IgD-negative memory B cell (primary cell): ENCODE measurements at regions not wholly inside any gene's neighbourhood (a gene's known extent, or its start where the extent isn't known, plus 50 kb on each side); places are given as distances from the start of the nearest gene placed in this dataset.
"Not testable (repeated sequence)": the region's sequence is repeated elsewhere in the genome, so short reads cannot be mapped to it uniquely, and the experiment has no call there.

Experiments used
- H3K27ac Mint-ChIP-seq, 3 donors: one replicate each; pipeline ENCODE4 v1.8.0; 2020 to 2022; ENCODE audit warnings: mild to moderate bottlenecking in 3 of 3, mixed read lengths in 3 of 3, moderate library complexity in 1 of 3
- H3K27me3 Mint-ChIP-seq: one replicate; pipeline ENCODE4 v1.8.0; 2021; ENCODE audit warnings: mixed read lengths
- H3K36me3 Mint-ChIP-seq: one replicate; pipeline ENCODE4 v1.8.0; 2020; ENCODE audit warnings: mild to moderate bottlenecking, mixed read lengths
- H3K4me1 Mint-ChIP-seq, 3 donors: one replicate each; pipeline ENCODE4 v1.8.0; 2020 to 2022; ENCODE audit warnings: mixed read lengths in 3 of 3, mild to moderate bottlenecking in 1 of 3
- H3K4me3 Mint-ChIP-seq, 4 donors: one replicate each; pipeline ENCODE4 v1.8.0; 2020 to 2022; ENCODE audit warnings: mild to moderate bottlenecking in 4 of 4, mixed read lengths in 4 of 4, moderate library complexity in 3 of 4
- H3K9me3 Mint-ChIP-seq, 3 donors: one replicate each; pipeline ENCODE4 v1.8.0; 2020 to 2021; ENCODE audit warnings: mixed read lengths in 3 of 3, mild to moderate bottlenecking in 1 of 3

DNA sequence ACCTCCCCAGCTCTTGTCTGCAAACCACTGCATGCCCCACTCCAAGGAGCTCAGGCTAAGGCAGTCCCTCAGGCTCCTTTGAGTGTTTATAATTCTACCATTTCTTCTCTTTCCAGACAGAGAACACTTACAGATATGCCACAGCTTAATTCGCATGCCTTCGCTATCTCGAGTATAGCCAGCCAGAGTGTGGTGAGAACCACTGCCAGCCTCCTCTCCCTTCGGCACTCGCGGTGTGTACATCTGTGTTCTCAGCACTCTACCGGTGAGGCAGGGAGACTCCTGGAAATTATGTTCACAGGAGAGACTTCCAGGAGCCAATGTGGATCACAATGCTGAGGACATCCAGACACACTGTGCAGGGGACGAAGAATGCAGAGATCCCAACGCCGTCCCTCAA, 143.7 kb upstream of the IRX1 start:
- Mint-ChIP-seq H3K4me1 (no peaks in the 10 kb centered on the region), H3K9me3 (peaks cover 0 to 4% (median 0%) of the 10 kb centered on the region in 3 donors), H3K4me3 (no peak overlapping the region), H3K27ac (no peak overlapping the region), H3K36me3 (peaks cover 5% of the 10 kb centered on the region), H3K27me3 (no peaks in the 10 kb centered on the region)

DNA sequence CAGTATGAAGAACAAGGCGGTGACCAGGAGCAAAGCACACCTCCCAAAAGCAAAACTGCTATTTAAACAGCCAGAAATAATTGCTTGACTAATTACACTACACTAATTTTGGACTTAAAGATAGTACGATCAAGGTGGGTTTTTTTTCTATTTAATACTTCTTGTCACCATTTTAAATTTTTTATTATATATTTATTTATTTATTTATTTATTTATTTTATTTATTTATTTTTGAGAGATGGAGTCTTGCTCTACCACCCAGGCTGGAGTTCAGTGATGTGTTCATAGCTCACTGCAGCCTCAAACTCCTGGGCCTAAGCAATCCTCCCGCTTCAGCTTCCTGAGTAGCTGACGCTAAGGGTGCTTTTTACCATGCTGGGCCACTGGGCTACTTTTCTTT, 146.2 kb upstream of the IRX1 start:
- no peak overlapping the region for H3K4me3 Mint-ChIP-seq
- peaks cover 0 to 4% (median 0%) of the 10 kb centered on the region in 3 donors for H3K9me3 Mint-ChIP-seq
- no peaks in the 10 kb centered on the region for H3K4me1 Mint-ChIP-seq
- H3K36me3 Mint-ChIP-seq, result peaks cover 5% of the 10 kb centered on the region
- H3K27me3 Mint-ChIP-seq, result no peaks in the 10 kb centered on the region
- H3K27ac Mint-ChIP-seq, result no peak overlapping the region

DNA sequence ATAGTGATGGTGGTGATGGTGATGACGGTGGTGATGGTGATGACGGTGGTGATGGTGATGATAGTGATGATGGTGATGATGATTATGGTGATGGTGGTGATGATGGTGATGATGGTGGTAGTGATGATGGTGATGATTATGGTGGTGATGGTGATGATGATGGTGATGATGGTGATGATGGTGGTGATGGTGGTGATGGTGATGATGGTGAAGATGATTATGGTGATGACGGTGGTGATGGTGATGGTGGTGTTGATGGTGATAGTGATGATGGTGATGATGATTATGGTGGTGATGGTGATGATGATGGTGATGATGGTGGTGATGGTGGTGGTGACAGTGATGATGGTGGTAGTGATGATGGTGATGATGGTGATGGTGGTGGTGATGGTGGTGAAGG, 149.2 kb upstream of the IRX1 start:
- no peak overlapping the region for H3K27ac Mint-ChIP-seq
- H3K9me3 Mint-ChIP-seq, result no peaks in the 10 kb centered on the region
- no peaks in the 10 kb centered on the region for H3K4me1 Mint-ChIP-seq
- peaks cover 3% of the 10 kb centered on the region for H3K36me3 Mint-ChIP-seq
- no peak overlapping the region for H3K4me3 Mint-ChIP-seq
- H3K27me3 Mint-ChIP-seq, result no peaks in the 10 kb centered on the region

DNA sequence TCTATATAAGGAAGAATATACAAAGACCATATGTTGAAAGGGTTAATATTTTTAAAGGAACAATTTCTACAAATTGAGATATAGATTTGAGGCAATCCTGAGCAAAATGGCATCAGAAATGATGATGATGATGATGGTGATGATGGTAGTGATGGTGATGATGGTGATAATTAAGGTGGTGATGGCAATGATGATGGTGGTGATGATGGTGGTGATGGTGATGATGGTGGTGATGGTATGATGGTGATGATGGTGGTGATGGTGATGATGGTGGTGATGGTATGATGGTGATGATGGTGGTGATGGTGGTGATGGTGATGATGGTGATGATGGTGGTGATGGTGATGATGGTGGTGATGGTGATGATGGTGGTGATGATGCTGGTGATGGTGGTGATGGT, 150.1 kb upstream of the IRX1 start:
- H3K27me3 Mint-ChIP-seq, result not testable (repeated sequence)

DNA sequence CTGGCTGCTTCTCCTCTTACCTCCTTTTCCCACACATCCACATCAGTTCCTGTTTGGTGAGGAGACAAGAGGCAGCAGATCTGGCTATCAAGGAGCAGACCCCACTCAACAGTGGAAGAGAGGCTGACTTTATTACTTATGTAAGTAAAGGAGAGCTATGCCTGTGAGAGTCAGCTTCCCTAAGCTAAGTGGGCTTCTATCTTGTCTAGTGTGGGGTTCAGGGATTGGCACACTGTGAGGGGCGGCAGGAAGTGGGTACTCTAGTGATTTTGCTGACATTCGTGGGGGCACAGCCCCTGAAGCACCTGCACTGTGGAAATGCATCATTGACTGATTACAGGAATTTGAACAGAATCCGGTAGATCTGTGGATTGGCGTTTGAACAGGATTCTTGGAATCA, 163.5 kb upstream of the IRX1 start:
- Mint-ChIP-seq H3K27ac (no peak overlapping the region), H3K4me1 (no peaks in the 10 kb centered on the region), H3K27me3 (no peaks in the 10 kb centered on the region), H3K9me3 (peaks cover 2 to 5% (median 4%) of the 10 kb centered on the region in 3 donors), H3K4me3 (no peak overlapping the region), H3K36me3 (no peaks in the 10 kb centered on the region)

More for the DNA sequence above, 150.1 kb upstream of the IRX1 start:
- H3K9me3 Mint-ChIP-seq, H3K4me1 Mint-ChIP-seq, H3K36me3 Mint-ChIP-seq, H3K4me3 Mint-ChIP-seq, H3K27ac Mint-ChIP-seq: not testable (repeated sequence)

DNA sequence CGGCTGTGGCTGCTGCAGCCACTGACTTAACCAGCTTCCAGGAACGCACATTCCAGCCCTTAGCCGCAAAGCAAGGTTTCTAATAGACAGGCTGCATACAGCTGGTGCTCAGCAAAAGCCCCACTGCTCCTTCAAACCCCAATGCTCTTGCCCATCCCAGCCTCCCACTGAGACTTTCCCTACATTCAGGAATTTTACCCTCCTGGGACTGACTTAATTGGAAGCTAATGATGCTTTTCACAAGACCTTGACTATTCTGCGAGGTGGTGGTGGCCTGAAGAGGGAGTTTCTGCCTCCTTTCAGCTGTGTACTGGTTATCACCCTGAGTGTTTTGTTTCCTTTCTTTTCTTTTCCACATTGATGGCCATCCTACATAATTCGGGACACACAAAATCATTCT, 164.9 kb upstream of the IRX1 start:
- Mint-ChIP-seq H3K36me3 (no peaks in the 10 kb centered on the region), H3K27me3 (no peaks in the 10 kb centered on the region), H3K9me3 (peaks cover 2 to 5% (median 4%) of the 10 kb centered on the region in 3 donors), H3K27ac (no peak overlapping the region), H3K4me1 (no peaks in the 10 kb centered on the region), H3K4me3 (no peak overlapping the region)

DNA sequence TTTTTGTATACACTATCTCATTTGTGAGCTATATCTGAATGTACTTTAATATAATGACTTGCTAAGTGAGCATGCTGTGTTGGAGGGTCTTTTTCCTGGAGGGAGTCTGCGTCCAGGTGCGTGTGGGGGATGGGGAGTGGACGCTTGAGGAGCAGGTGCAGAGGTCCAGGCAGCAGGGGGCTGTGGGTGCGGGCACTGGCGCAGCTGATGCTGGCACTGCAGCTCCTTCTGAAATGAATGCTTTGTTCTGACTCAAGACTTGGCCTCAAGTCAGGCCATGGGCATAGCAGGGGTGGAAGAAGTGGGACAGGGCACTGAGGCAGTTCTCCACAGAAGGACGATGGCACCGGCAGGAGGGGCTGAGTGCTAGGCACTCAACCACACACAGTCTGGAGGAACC, 165.7 kb upstream of the IRX1 start:
- peaks cover 2 to 5% (median 4%) of the 10 kb centered on the region in 3 donors for H3K9me3 Mint-ChIP-seq
- no peaks in the 10 kb centered on the region for H3K36me3 Mint-ChIP-seq
- no peak overlapping the region for H3K4me3 Mint-ChIP-seq
- H3K4me1 Mint-ChIP-seq, result no peaks in the 10 kb centered on the region
- no peaks in the 10 kb centered on the region for H3K27me3 Mint-ChIP-seq
- H3K27ac Mint-ChIP-seq, result no peak overlapping the region

DNA sequence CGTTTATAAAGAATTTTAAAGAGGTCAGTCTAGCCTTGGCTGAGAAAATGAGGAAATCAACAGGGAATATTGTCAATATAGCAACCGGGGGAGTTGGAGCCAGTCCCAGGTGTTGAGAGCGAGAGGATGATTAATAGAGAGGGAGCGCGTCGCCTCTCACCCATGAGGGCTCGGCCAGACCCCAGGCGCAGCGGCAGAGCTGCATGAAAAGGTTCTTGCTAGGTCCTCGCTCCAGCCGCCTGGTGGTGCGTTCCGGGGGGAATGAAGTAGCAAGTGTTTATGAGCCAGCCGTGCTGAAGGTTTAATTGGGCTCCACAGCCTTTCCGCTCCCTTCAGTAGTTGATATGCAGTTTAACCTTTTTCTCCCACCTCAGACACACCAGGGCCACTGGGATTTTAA, 167.3 kb upstream of the IRX1 start:
- no peaks in the 10 kb centered on the region for H3K4me1 Mint-ChIP-seq
- H3K27me3 Mint-ChIP-seq, result no peaks in the 10 kb centered on the region
- H3K27ac Mint-ChIP-seq, result no peak overlapping the region
- H3K9me3 Mint-ChIP-seq, result peaks cover 2 to 7% (median 4%) of the 10 kb centered on the region in 3 donors
- no peak overlapping the region for H3K4me3 Mint-ChIP-seq
- H3K36me3 Mint-ChIP-seq, result no peaks in the 10 kb centered on the region

DNA sequence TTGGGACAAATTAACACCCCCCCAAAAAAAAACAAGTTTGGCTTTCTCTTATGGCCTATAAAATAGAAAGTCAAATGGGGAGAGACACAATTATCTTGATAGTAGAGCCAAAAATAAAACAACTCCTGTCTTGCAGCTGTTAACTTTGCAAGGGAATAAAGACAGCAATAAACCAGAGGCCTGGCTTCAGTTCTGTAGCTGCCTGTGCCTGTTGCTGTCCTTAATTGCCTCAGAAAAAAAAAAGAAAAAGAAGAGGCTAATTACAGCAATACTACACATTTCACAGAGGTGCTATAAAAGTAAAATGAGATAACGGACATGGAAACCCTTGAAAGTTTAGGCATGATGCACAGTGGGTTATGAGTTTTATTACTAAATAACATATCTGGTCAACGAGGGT, 170.7 kb upstream of the IRX1 start:
- Mint-ChIP-seq H3K4me3 (no peak overlapping the region), H3K27me3 (no peaks in the 10 kb centered on the region), H3K9me3 (peaks cover 0 to 8% (median 4%) of the 10 kb centered on the region in 3 donors), H3K36me3 (no peaks in the 10 kb centered on the region), H3K4me1 (no peaks in the 10 kb centered on the region), H3K27ac (no peak overlapping the region)

DNA sequence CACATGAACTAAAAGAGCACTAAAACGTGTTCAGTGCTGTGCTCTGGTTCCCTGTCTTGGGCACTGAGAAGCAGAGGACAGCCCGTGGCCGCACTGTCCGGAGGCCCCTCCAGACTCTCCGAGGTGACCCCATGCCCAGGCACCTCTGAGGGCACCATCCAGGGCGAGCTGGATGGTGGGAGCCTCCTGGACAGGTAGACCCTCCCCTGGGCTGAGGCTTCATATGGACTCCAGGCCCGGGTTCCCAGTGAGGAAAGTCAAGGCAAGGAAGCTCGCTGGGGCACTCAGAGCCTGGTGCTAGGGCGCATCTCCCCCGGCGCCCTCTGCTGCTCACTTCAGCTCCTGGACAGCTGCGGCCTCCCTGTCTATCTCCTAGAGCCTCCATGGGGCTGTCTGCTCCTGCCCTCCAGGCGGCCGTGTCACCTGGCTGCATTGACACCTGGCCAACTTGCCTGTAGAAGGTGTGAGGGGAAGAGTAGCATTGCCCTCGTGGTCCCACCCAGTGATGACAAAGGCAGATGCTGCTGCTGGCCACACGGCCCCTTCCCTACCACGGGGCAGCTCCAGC, 178.2 kb upstream of the IRX1 start:
- no peaks in the 10 kb centered on the region for H3K4me1 Mint-ChIP-seq
- H3K27ac Mint-ChIP-seq, result no peak overlapping the region
- peaks cover 3 to 12% (median 3%) of the 10 kb centered on the region in 3 donors for H3K9me3 Mint-ChIP-seq
- H3K27me3 Mint-ChIP-seq, result no peaks in the 10 kb centered on the region
- H3K4me3 Mint-ChIP-seq, result no peak overlapping the region
- no peaks in the 10 kb centered on the region for H3K36me3 Mint-ChIP-seq

DNA sequence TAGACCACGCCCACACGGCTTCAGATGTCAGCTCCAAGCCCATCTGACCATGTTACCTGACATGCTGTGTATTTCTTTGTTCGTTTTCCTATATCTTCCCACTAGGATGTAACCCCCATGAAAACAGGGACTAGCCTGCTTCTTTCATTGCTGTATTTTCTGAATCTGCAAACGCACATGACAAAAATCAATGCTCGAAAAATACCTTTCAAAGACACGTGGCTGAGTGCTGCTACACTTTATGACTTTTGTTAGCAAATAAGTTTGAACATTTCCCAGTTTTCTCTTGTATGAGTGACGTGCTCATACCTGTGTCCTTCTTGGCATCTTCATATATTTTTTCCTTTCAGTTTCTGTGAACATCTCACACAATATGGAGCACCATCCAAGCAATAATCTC, 181.3 kb upstream of the IRX1 start:
- H3K36me3 Mint-ChIP-seq, result no peaks in the 10 kb centered on the region

DNA sequence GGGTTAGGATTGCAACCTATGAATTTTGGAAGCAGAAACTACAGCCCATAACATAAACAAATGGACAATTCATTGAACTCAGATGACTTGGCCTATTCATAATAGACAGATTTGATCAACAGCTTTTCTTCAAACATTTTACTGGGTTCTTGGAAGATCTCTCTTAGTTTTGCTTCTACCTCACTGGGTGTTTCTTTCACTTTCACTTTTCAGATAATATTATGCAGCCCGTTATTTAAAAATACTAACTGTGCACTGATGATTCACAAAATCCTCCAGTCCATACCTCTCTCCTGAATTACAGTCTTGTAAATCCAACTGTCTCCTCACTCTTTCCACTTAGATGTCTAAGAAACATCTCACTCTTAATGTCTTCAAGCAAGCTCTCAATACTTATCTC, 183.5 kb upstream of the IRX1 start:
- Mint-ChIP-seq H3K27me3 (no peaks in the 10 kb centered on the region), H3K27ac (no peak overlapping the region), H3K4me1 (peaks cover 0 to 2% (median 0%) of the 10 kb centered on the region in 3 donors), H3K9me3 (peaks cover 7 to 16% (median 15%) of the 10 kb centered on the region in 3 donors), H3K4me3 (no peak overlapping the region), H3K36me3 (no peaks in the 10 kb centered on the region)

More for the DNA sequence above, 181.3 kb upstream of the IRX1 start:
- Mint-ChIP-seq H3K27me3 (no peaks in the 10 kb centered on the region), H3K4me1 (peaks cover 0 to 2% (median 0%) of the 10 kb centered on the region in 3 donors), H3K9me3 (peaks cover 7 to 15% (median 13%) of the 10 kb centered on the region in 3 donors), H3K4me3 (no peak overlapping the region), H3K27ac (no peak overlapping the region)

DNA sequence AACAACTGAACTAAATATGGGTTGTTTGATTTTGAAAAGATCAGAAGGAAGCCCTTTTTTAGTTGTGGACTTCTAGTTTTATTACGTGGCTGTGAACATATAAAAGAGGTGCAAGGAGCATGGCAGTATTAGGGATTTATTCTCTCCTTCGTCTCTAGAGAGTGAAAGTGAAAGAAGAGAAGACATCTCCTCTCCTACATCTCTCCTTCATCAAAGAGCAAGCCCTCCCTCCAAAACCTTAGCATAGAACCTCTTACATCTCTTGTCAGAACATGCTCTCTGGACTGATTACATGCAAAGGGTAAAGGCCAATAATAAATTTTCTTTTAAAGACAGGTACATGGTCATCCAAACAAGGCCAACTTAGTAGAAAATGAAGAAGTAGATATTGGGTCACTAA, 184.3 kb upstream of the IRX1 start:
- no peaks in the 10 kb centered on the region for H3K36me3 Mint-ChIP-seq
- no peak overlapping the region for H3K4me3 Mint-ChIP-seq
- H3K27ac Mint-ChIP-seq, result no peak overlapping the region
- H3K9me3 Mint-ChIP-seq, result peaks cover 7 to 16% (median 15%) of the 10 kb centered on the region in 3 donors
- H3K27me3 Mint-ChIP-seq, result no peaks in the 10 kb centered on the region
- H3K4me1 Mint-ChIP-seq, result peaks cover 0 to 2% (median 0%) of the 10 kb centered on the region in 3 donors

DNA sequence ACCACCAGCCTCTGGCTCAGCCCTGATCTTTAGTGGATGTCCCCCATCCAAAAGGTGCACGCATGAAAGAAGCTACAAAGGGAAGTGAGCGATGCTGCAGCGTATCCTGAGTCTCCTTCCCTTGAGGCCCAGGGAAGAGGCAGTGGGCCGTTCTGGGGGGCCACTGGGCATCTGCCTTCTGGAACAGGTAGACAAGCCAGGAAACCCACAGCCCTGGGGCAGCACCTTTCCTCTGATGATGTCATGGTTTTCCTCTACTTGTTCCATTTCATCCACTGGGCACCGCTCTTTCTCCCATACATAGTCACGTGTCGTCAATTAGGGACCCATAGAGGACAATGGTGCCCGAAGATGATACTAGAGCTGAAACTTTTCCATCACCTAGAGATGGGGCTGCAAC, 194.0 kb upstream of the IRX1 start:
- Mint-ChIP-seq H3K9me3 (peaks cover 8 to 25% (median 12%) of the 10 kb centered on the region in 3 donors), H3K4me1 (no peaks in the 10 kb centered on the region), H3K27ac (no peak overlapping the region), H3K36me3 (no peaks in the 10 kb centered on the region), H3K27me3 (no peaks in the 10 kb centered on the region), H3K4me3 (no peak overlapping the region)

DNA sequence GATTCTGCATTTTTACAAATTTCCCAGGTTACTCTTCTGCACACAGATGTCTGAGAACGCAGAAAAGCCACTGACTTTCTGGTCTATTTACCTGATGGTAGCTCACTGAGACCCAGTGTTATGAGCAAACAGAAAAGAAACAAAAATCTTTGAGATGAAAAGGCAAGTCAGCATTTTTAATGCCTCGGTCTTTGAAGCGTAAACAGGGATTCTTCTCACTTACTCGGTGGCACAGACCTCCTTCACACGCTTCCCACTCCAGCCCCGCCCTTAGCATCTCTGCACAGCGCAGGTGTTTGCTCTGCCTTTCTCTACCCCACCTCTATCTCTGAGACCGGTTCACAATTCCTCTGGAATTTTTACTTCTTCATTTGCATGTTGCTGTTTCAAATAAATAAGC, 195.0 kb upstream of the IRX1 start:
- Mint-ChIP-seq H3K9me3 (peaks cover 8 to 21% (median 9%) of the 10 kb centered on the region in 3 donors), H3K27me3 (no peaks in the 10 kb centered on the region), H3K4me1 (no peaks in the 10 kb centered on the region), H3K4me3 (no peak overlapping the region), H3K36me3 (no peaks in the 10 kb centered on the region), H3K27ac (no peak overlapping the region)

DNA sequence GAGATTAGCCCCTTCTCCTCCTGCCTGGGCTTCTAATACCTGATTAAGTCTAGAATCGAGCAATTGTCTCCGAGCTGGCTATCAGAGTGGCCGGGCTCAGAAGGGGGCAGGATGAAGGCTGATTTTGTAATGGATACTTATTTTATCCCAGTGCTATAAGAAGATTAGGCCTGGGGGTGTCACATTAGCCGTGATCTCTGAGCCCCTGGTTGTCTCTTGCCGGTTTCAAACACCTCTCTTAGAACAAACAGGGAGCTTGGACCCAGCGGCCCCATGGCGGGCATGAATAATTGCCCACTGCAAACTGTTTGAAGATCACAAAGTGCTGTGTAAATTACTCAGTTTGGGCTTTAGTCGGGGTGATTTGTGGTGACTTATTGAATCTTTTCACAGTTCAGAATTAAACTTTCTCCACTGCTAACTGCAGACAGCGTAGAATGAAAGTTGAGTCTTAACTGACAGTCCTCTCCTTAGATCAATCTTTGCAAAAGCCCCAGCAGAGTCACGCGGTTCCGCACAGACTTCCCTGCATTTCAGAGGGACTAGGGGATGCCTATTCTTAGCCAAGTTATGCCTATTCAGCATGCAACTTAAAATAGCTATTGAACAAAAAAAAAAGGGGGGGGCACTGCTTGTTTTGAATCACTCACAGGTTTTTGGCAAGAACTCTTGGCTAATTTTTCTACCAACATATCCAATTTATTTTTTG, 200.6 kb upstream of the IRX1 start:
- Mint-ChIP-seq H3K4me3 (no peak overlapping the region), H3K36me3 (no peaks in the 10 kb centered on the region), H3K27me3 (peaks cover 3% of the 10 kb centered on the region), H3K9me3 (peaks cover 6 to 15% (median 8%) of the 10 kb centered on the region in 3 donors), H3K4me1 (no peaks in the 10 kb centered on the region), H3K27ac (no peak overlapping the region)
